ENCODE measurements at regions not wholly inside any gene's neighbourhood (a gene's known extent, or its start where the extent isn't known, plus 50 kb on each side); places are given as distances from the start of the nearest gene placed in this dataset.

DNA sequence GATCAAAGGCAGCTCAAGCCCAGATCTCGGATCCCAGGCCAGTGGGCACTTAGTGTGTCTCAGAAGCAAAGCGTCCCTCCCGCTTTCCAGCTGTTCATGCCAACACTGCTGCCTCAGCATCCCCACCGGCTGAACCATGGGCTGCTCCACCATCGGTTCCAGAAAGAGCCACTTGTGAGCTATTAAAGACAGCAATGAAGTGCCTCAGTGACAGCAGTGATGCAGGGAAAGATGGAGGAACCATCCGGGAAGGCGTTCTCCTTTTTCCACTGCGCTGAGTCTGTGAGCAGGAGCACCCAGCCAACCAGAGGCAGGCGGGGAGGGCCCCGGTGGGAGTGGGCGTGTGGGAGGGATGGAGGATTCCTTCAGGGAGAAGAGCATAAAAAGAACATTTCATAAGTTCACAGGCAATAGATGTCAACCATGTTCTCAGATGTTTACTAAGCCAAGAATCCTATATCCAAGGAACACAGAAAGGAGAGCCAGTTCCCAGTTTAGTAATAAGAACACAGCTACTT, 96.2 kb upstream of the MKI67 start:
- no peak for DNase-seq

GRCh38 chr10:128230401-128230800, 104.2 kb upstream of the MKI67 start:
- no peak for DNase-seq

GRCh38 chr10:128233422-128233821, 107.2 kb upstream of the MKI67 start:
- DNase-seq: no peak

DNA sequence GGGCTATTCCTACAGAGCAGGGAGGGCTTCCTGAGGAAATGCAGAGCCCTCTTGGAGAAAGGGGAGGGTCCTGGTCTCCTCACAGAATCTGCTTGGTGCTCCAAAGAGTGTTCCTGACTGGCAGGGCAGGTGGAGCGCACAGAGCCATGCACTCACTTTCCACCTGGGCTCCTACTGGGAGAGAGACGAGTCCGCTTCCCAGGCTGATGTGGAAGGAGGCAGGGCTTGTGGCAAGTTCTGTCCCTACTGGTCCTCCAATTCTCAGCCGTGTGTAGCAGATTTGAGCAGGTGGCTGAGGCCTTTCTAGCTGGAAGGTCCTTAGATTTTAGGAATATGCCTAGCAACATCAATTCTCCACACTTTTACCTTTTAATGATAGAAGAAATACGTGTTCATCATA, 111.5 kb upstream of the MKI67 start:
- no peak for DNase-seq

DNA sequence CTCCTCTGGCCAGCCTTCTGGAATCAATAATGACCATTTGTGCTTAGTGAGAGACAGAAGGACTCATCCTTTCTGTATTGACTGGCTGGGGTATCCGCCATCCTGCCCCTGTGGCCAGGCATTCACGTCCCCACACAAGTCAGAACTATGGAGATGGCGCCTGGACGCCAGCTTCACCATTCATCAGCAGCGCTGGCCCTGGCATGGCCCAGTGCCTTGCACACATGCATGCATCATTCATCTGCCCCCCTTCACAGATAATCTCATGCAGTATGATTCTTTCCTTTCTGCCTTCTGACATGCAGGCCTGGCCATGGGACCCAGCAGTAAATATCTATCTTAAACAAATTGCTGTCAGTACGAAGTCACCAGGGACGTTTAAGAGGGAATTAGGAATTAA, 114.8 kb upstream of the MKI67 start:
- DNase-seq: no peak

DNA sequence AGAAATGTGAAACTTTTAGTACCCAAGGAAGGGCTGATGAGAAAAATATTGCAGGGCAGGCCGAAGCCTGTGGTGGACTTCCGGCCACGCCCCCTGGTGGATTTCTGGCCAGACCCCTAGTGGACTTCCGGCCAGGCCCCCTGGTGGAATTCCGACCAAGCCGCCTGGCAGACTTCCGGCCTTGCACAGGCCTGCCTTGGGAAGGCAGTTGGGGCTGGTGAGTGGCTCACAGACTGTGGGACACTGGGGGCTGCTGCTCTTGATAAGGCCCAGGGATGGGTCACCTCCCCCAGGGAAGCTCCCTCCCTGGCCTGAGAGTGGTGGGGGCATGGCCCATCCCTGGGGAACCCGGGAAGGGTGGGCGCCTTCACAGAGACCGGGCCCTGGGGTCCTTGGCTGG, 116.4 kb upstream of the MKI67 start:
- no peak for DNase-seq

- no peak for DNase-seq
These were observed 118.8 kb upstream of the MKI67 start for GRCh38 chr10:128245026-128245425.

DNA sequence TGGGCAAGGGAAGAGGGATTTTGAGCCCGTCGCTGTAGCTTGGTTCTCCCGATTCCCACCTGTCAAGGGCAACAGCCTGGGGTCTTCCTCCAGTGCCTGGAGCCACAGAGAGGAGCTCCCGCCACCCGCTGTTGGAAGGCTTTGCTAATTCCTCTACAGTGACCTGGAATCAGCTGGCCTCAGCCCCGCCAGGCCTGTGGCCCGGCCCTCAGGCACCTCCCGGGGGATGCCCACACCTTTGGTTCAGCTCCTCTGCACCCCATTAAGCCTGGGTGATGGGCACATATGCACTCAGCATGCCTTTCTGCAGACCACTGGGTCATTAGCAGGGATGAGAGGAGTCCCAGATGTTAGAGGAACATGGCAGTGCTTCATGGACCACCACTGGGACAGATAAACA, 121.4 kb upstream of the MKI67 start:
- no peak for DNase-seq

GRCh38 chr10:128254476-128254875, 128.3 kb upstream of the MKI67 start:
- no peak for DNase-seq

DNA sequence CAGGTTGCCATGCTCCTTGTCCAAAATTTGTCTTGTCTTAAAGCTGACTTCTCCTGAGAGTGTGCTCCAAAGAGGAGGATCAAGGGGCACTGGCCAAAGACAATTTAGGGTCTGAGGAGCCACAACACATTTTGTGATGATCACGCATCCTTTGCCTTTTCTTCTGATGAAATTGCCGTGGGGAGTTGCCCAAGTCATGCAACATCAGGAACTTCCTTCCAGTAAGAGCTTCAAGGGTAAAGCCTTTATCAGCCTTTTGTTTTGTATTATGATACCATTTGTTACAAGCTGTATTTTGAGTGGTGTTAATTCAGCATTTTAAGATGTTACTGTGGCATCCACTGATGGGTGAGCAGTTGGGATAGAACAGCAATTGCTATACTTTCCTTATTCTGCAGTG, 131.2 kb upstream of the MKI67 start:
- DNase-seq: no peak

DNA sequence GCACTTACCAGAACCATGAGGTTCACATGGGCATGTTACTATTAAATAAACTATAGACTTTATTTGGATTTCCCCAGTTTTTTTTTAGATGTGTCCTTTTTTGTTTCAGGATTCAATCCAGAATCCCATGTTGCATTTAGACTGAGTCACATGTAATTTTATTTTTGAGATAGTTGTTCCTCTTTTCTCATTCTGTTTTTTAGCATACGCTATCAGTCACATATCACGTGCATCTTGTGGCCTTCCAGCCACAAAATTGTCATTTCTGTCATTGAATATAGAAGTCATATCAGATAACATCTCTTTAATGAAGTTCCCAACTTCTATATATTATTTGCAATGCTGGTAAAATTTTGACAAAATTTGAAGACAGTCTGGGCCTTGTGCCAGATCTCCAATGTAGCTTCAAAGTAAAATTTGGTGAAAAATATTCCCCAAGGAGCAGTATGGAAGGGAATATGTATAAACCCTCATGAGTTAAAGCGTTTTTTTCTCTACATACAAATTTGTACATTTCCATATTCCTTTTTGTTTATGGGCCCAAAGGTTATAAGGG, 132.3 kb upstream of the MKI67 start:
- no peak for DNase-seq

DNA sequence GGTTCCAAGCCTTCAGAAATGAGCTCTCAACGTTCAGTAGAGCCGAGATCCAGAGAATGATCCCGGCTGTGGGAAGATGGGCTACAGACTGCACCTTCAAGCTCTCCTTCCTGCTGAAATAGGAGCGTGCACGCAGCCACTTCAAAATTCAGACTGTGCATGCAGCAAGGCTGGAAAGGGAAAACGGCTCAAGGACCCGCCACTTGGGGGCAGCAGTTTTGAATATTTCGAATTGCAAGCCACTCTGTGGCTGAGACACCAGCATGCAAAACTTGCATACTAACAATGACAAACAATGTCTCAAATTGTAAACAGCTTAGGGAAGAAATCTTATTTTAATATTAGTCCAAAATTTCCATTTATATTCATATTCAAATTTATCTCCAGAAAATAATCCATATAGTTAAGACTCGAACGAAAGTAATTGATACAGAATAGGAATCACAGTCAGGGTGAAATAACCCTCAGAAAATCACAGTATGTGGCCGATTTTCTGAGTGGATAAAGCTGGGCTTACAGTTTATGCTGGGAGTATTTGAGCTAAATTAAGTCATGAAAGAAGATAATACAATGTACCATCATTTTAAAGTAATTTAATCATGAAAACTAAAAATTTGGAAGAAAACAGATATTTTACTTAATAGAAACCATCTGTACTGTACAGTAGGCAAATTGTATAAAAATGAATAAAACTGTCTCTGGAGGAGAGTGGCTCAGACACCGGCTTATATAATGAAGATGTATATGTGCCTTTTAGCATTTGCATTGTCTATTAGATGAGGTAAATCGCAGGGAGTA, 137.9 kb upstream of the MKI67 start:
- DNase-seq: peak; percentile 36

- DNase-seq: no peak
These were observed 139.4 kb upstream of the MKI67 start for GRCh38 chr10:128265596-128265995.

DNA sequence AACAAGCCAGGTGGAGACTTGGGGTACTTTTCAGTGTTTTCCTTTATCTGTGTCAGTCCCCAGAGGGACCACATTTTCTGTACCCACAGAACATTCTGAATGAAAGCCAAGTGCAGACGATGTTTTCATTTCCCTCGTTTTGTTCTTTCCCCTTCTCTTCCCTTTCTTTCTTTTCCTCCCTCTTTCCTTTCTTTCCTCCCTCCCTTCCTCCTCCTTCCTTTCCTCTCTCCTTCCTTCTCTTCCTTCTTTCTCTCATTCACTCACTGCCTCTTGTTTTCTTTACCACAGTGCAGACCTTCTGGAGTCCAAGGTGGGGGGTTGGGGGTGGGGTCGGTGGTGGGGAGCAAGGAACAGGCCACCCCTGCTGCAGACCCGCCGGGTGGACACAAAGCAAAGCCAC, 141.4 kb upstream of the MKI67 start:
- no peak for DNase-seq

- no peak for DNase-seq
These were observed 141.9 kb upstream of the MKI67 start for GRCh38 chr10:128268015-128268722.

DNA sequence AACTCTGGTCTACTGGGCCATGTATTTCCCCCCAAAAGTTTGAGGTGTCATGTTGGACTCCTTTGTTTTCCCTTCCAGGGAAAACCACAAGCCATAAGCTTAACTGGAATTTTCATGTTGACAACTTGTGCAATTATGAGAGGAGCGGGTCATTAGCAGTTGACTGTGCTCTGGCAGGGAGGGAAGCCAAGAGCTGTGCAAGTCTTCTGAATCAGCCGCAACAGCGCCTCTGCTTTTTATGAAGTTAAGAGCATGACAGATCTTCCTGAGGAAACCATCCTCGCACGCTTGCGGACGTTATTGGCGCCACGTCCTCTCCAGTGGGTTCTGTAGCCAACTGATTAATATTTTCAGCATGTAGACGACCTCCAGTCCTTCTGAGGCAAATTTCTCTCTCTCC, 148.7 kb upstream of the MKI67 start:
- no peak for DNase-seq

- no peak for DNase-seq
These were observed 149.4 kb upstream of the MKI67 start for GRCh38 chr10:128275388-128276177.

- no peak for DNase-seq
These were observed 151.1 kb upstream of the MKI67 start for GRCh38 chr10:128277267-128277840.

- DNase-seq: no peak
These were observed 152.1 kb upstream of the MKI67 start for GRCh38 chr10:128278362-128278761.

- DNase-seq: no peak
These were observed 154.0 kb upstream of the MKI67 start for GRCh38 chr10:128280271-128280670.

- no peak for DNase-seq
These were observed 155.1 kb upstream of the MKI67 start for GRCh38 chr10:128281343-128281742.

DNA sequence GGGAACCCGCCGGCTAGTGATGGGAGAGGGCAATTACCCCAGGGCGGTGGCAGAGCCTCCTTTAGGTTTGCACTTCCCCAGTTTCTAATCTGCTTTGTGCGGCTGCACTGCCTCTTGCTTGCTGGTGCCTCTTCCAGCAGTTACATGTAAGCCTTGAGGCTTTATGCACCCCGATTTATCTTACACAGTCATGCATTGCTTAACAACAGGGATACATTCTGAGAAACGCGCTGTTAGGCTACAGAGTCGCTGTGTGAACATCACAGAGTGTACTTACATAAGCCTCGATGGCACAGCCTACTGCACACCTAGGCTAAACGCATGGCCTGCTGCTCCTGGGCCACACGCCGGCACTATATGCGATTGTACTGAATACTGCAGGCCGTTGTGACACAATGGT, 155.6 kb upstream of the MKI67 start:
- no peak for DNase-seq

All from stimulated activated CD4-positive, alpha-beta T cell treated with anti-CD3 and anti-CD28 coated beads, Interleukin-4, amount 100 ng/mL, for 24 hours (primary cell).